Caco-2 (cell line): ENCODE measurements at regions not wholly inside any gene's neighbourhood (a gene's known extent, or its start where the extent isn't known, plus 50 kb on each side); places are given as distances from the start of the nearest gene placed in this dataset.
"Not testable (repeated sequence)": the region's sequence is repeated elsewhere in the genome, so short reads cannot be mapped to it uniquely, and the experiment has no call there.

Experiments used
- BruUV-seq: library from RNA; stranded (reverse); fragments of 400-500 nt; replicated peaks from 2 replicates; lab custom pipeline; 2021; lab: Mats Ljungman, UMichigan
- CTCF ChIA-PET: fragments of 300-600 bp; sonication (Branson Sonifier 250); formaldehyde crosslinking; loops from one replicate; lab custom pipeline; 2022; ENCODE audit warnings: antibody characterized with exemption; lab: Charles Lee
- POLR2A ChIA-PET: fragments of 300-600 bp; sonication (Branson Sonifier 250); formaldehyde crosslinking; loops from one replicate; lab custom pipeline; 2022; ENCODE audit warnings: antibody characterized with exemption; lab: Charles Lee
- DNase-seq, 2 experiments: peaks; one replicate each; pipeline versions ENCODE4 v3.0.0 to v3.0.0-alpha.2; 2020 to 2022
- H3K27me3 ChIP-seq: replicated peaks from 2 replicates; pipeline ENCODE4 v1.6.0; 2011; ENCODE audit warnings: low read length; ENCODE audit not compliant: control insufficient read depth, insufficient read depth
- H3K36me3 ChIP-seq: 2 replicates; pipeline ENCODE4 v1.5.1; 2011; ENCODE audit warnings: low read length; ENCODE audit not compliant: control insufficient read depth, insufficient read depth
- H3K4me1 ChIP-seq: fragments of 250-450 bp; sonication (Bioruptor Pico); 2 replicates; pipeline ENCODE4 v1.5.1; 2020; ENCODE audit warnings: mild to moderate bottlenecking
- H3K4me3 ChIP-seq: 2 replicates; pipeline ENCODE4 v1.5.1; 2011; ENCODE audit warnings: low read depth, mild to moderate bottlenecking, control low read depth, low read length
- H3K9me3 ChIP-seq: fragments of 250-450 bp; sonication (Bioruptor Pico); 2 replicates; pipeline ENCODE4 v1.5.1; 2020; ENCODE audit warnings: mild to moderate bottlenecking, moderate library complexity
- H3K27ac Mint-ChIP-seq: one replicate; pipeline ENCODE4 v1.8.0; 2022; ENCODE audit warnings: mixed read lengths; ENCODE audit not compliant: unreplicated experiment
- H3K27me3 Mint-ChIP-seq: one replicate; pipeline ENCODE4 v1.8.0; 2022; ENCODE audit warnings: mixed read lengths; ENCODE audit not compliant: insufficient read depth, unreplicated experiment
- H3K36me3 Mint-ChIP-seq: one replicate; pipeline ENCODE4 v1.8.0; 2022; ENCODE audit warnings: mild to moderate bottlenecking, mixed read lengths; ENCODE audit not compliant: insufficient read depth, unreplicated experiment
- H3K4me1 Mint-ChIP-seq: one replicate; pipeline ENCODE4 v1.8.0; 2022; ENCODE audit warnings: low read depth, mixed read lengths; ENCODE audit not compliant: unreplicated experiment
- H3K4me3 Mint-ChIP-seq: one replicate; pipeline ENCODE4 v1.8.0; 2022; ENCODE audit warnings: mild to moderate bottlenecking, moderate library complexity, mixed read lengths; ENCODE audit not compliant: unreplicated experiment
- H3K9me3 Mint-ChIP-seq: one replicate; pipeline ENCODE4 v1.8.0; 2022; ENCODE audit warnings: mixed read lengths; ENCODE audit not compliant: unreplicated experiment
- intact Hi-C: fragments of 100-400 bp; cut with micrococcal nuclease; formaldehyde crosslinking; loops from one replicate; pipeline ENCODE4 v1.10.0; 2022; ENCODE audit not compliant: unreplicated experiment
- TF ChIP-seq, protein P1 (sequence below), 2 experiments: fragments of 200-600 bp in 1 of 2; IDR thresholded peaks; 1 replicate in 1 of 2; 2 replicates in 1 of 2; pipeline versions ENCODE4 v1.5.1 to v1.8.0; 2011 to 2022; ENCODE audit warnings: antibody characterized with exemption in 1 of 2, control low read depth in 1 of 2, inconsistent platforms in 1 of 2, low read depth in 1 of 2, low read length in 1 of 2, mild to moderate bottlenecking in 1 of 2, moderate library complexity in 1 of 2; ENCODE audit not compliant: insufficient read depth in 1 of 2, severe bottlenecking in 1 of 2, unreplicated experiment in 1 of 2

DNA sequence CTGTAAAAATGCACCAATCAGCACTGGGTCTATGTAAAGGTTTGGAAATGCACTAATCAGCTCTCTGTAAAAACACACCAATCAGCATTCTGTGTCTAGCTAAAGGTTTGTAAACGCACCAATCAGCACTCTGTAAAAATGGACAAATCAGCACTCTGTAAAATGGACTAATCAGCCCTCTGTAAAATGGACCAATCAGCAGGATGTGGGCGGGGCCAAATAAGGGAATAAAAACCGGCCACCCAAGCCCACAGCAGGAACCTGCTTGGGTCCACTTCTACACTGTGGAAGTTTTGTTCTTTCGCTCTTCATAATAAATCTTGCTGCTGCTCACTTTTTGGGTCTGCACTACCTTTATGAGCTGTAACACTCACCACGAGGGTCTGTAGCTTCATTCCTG is 101.0 kb downstream of the SMC2 start:
- H3K27me3 Mint-ChIP-seq, H3K4me1 Mint-ChIP-seq, BruUV-seq, H3K4me1 ChIP-seq, H3K36me3 ChIP-seq, H3K27me3 ChIP-seq, CTCF ChIA-PET, H3K9me3 Mint-ChIP-seq, H3K9me3 ChIP-seq, H3K4me3 Mint-ChIP-seq, H3K4me3 ChIP-seq, DNase-seq, H3K27ac Mint-ChIP-seq, POLR2A ChIA-PET, H3K36me3 Mint-ChIP-seq, intact Hi-C loops: not testable (repeated sequence)

GRCh38 chr9:104200456-104200994 is 106.4 kb downstream of the SMC2 start:
- Histone ChIP-seq H3K4me1 (no peaks in the 10 kb centered on the region), H3K4me3 (no peak overlapping the region), H3K36me3 (no peaks in the 10 kb centered on the region), H3K9me3 (no peaks in the 10 kb centered on the region), H3K27me3 (no peaks in the 10 kb centered on the region)
- ChIA-PET POLR2A (no interaction called here), CTCF (no interaction called here)
- Mint-ChIP-seq H3K27me3 (no peaks in the 10 kb centered on the region), H3K4me3 (no peak overlapping the region), H3K27ac (no peak overlapping the region), H3K9me3 (peaks cover 9% of the 10 kb centered on the region), H3K4me1 (no peaks in the 10 kb centered on the region), H3K36me3 (no peaks in the 10 kb centered on the region)
- no peak for DNase-seq
- TF ChIP-seq, protein P1, sequence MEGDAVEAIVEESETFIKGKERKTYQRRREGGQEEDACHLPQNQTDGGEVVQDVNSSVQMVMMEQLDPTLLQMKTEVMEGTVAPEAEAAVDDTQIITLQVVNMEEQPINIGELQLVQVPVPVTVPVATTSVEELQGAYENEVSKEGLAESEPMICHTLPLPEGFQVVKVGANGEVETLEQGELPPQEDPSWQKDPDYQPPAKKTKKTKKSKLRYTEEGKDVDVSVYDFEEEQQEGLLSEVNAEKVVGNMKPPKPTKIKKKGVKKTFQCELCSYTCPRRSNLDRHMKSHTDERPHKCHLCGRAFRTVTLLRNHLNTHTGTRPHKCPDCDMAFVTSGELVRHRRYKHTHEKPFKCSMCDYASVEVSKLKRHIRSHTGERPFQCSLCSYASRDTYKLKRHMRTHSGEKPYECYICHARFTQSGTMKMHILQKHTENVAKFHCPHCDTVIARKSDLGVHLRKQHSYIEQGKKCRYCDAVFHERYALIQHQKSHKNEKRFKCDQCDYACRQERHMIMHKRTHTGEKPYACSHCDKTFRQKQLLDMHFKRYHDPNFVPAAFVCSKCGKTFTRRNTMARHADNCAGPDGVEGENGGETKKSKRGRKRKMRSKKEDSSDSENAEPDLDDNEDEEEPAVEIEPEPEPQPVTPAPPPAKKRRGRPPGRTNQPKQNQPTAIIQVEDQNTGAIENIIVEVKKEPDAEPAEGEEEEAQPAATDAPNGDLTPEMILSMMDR (IDR thresholded peaks at IDR 0.05; ENCODE audit: insufficient read depth in 1 of 2, low read depth in 1 of 2, low read length in 1 of 2, severe bottlenecking in 1 of 2, unreplicated experiment in 1 of 2): no peak
- no TSS peak for BruUV-seq
- intact Hi-C loops: no loop called here

GRCh38 chr9:104206766-104207165 is 112.7 kb downstream of the SMC2 start:
- Mint-ChIP-seq H3K4me3 (no peak overlapping the region), H3K27ac (no peak overlapping the region), H3K4me1 (no peaks in the 10 kb centered on the region), H3K27me3 (no peaks in the 10 kb centered on the region), H3K9me3 (no peaks in the 10 kb centered on the region), H3K36me3 (no peaks in the 10 kb centered on the region)
- no peaks in the 10 kb centered on the region for H3K27me3 ChIP-seq
- no TSS peak for BruUV-seq
- H3K4me1 ChIP-seq: no peaks in the 10 kb centered on the region
- H3K4me3 ChIP-seq: no peak overlapping the region
- H3K36me3 ChIP-seq: no peaks in the 10 kb centered on the region
- ChIA-PET POLR2A (no interaction called here), CTCF (no interaction called here)
- peaks cover 3% of the 10 kb centered on the region; the same call in 1 of the 2 replicates for H3K9me3 ChIP-seq
- no peak for DNase-seq
- intact Hi-C loops: no loop called here
- TF ChIP-seq, protein P1 (IDR thresholded peaks at IDR 0.05; ENCODE audit: insufficient read depth in 1 of 2, low read depth in 1 of 2, low read length in 1 of 2, severe bottlenecking in 1 of 2, unreplicated experiment in 1 of 2): no peak

- POLR2A ChIA-PET: no interaction called here
- intact Hi-C loops: no loop called here
These were observed 115.3 kb downstream of the SMC2 start for GRCh38 chr9:104209387-104209786.

More at GRCh38 chr9:104209387-104209786, 115.3 kb downstream of the SMC2 start:
- H3K4me1 ChIP-seq: no peaks in the 10 kb centered on the region
- CTCF ChIA-PET: no interaction called here
- TF ChIP-seq, protein P1 (IDR thresholded peaks at IDR 0.05; ENCODE audit: insufficient read depth in 1 of 2, low read depth in 1 of 2, low read length in 1 of 2, severe bottlenecking in 1 of 2, unreplicated experiment in 1 of 2): no peak
- peaks cover 3% of the 10 kb centered on the region; the same call in 1 of the 2 replicates for H3K9me3 ChIP-seq
- H3K27ac Mint-ChIP-seq: no peak overlapping the region
- no peak overlapping the region for H3K4me3 ChIP-seq
- H3K4me1 Mint-ChIP-seq: no peaks in the 10 kb centered on the region
- H3K27me3 ChIP-seq: no peaks in the 10 kb centered on the region
- H3K27me3 Mint-ChIP-seq: no peaks in the 10 kb centered on the region
- no peaks in the 10 kb centered on the region for H3K36me3 ChIP-seq
- no peaks in the 10 kb centered on the region for H3K36me3 Mint-ChIP-seq
- H3K4me3 Mint-ChIP-seq: no peak overlapping the region
- DNase-seq: no peak
- no TSS peak for BruUV-seq
- no peaks in the 10 kb centered on the region for H3K9me3 Mint-ChIP-seq
